ENCODE measurements at regions not wholly inside any gene's neighbourhood (a gene's known extent, or its start where the extent isn't known, plus 50 kb on each side); places are given as distances from the start of the nearest gene placed in this dataset.

DNA sequence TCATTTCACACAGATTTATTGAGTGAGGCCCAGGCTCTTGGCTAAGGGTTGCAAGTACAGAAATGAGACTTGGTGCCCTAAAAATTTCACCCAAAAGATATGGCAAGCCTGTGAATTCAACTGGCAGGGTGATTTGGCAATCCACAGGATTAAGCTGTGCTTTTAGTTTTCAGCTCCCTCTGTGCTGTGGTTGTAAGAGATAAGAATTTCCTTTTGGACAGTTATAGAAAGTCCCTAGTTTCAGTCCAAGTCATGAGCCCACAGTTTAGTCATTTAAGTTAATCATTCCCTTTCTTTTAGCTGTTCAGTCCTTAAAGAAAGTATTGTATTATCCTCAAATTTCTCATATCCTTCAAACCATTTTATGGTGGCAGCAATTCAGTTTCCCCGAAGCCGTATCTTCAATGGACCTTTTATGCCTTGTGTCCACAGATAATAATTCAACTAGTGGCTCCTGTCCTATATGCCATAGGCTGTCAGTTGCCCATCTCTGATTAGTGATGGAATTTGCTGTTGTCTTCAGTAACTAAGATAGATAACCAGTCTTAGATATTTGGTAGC is 73.4 kb upstream of the NAMPT start:
- TF ChIP-seq, protein P1, sequence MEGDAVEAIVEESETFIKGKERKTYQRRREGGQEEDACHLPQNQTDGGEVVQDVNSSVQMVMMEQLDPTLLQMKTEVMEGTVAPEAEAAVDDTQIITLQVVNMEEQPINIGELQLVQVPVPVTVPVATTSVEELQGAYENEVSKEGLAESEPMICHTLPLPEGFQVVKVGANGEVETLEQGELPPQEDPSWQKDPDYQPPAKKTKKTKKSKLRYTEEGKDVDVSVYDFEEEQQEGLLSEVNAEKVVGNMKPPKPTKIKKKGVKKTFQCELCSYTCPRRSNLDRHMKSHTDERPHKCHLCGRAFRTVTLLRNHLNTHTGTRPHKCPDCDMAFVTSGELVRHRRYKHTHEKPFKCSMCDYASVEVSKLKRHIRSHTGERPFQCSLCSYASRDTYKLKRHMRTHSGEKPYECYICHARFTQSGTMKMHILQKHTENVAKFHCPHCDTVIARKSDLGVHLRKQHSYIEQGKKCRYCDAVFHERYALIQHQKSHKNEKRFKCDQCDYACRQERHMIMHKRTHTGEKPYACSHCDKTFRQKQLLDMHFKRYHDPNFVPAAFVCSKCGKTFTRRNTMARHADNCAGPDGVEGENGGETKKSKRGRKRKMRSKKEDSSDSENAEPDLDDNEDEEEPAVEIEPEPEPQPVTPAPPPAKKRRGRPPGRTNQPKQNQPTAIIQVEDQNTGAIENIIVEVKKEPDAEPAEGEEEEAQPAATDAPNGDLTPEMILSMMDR (IDR thresholded peaks at IDR 0.05): no peak
- TF ChIP-seq ZFX (IDR thresholded peaks at IDR 0.05; ENCODE audit: borderline replicate concordance): no peak

All from 22Rv1 (cell line).